Fibroblast of lung (primary cell): ENCODE measurements at regions not wholly inside any gene's neighbourhood (a gene's known extent, or its start where the extent isn't known, plus 50 kb on each side); places are given as distances from the start of the nearest gene placed in this dataset.

Experiments
- DNase-seq, 2 donors: peaks; one replicate each; pipeline versions ENCODE4 v3.0.0 to v3.0.0-alpha.2; 2010; ENCODE audit warnings: low read depth in 2 of 2
- H2AFZ ChIP-seq: 2 replicates; pipeline ENCODE4 v1.5.1; 2012; ENCODE audit warnings: low read length, control low read depth, inconsistent platforms
- H3K27ac ChIP-seq: 2 replicates; pipeline ENCODE4 v1.5.1; 2011; ENCODE audit warnings: low read length, control low read depth; ENCODE audit not compliant: insufficient read depth
- H3K27me3 ChIP-seq: 2 replicates; pipeline ENCODE4 v1.5.1; 2011; ENCODE audit warnings: mild to moderate bottlenecking, low read length; ENCODE audit not compliant: control insufficient read depth, insufficient read depth
- H3K36me3 ChIP-seq: 2 replicates; pipeline ENCODE4 v1.5.1; 2011; ENCODE audit warnings: low read length; ENCODE audit not compliant: control insufficient read depth, insufficient read depth
- H3K4me1 ChIP-seq: 2 replicates; pipeline ENCODE4 v1.5.1; 2011; ENCODE audit warnings: low read length; ENCODE audit not compliant: control insufficient read depth, insufficient read depth; ENCODE audit errors: extremely low read depth
- H3K4me2 ChIP-seq: 2 replicates; pipeline ENCODE4 v1.5.1; 2011; ENCODE audit warnings: low read length, control low read depth; ENCODE audit not compliant: insufficient read depth; ENCODE audit errors: extremely low read depth
- H3K4me3 ChIP-seq, 4 experiments: fragments of 200-600 bp in 1 of 4; sonication (generic) in 1 of 4; replicated peaks in 1 of 4; 2 replicates each; pipeline ENCODE4 v1.5.1; 2011 to 2016; ENCODE audit warnings: low read length in 4 of 4, low read depth in 3 of 4, mild to moderate bottlenecking in 3 of 4, control low read depth in 2 of 4, inconsistent platforms in 1 of 4, mixed read lengths in 1 of 4; ENCODE audit not compliant: insufficient read depth in 1 of 4; ENCODE audit errors: control extremely low read depth in 1 of 4
- H3K79me2 ChIP-seq: 2 replicates; pipeline ENCODE4 v1.5.1; 2012; ENCODE audit warnings: mild to moderate bottlenecking, low read length, inconsistent platforms; ENCODE audit not compliant: control insufficient read depth, insufficient read depth
- H3K9ac ChIP-seq: 2 replicates; pipeline ENCODE4 v1.5.1; 2011; ENCODE audit warnings: mild to moderate bottlenecking, low read length, control low read depth; ENCODE audit not compliant: insufficient read depth
- H3K9me3 ChIP-seq: 2 replicates; pipeline ENCODE4 v1.5.1; 2012; ENCODE audit warnings: low read depth, low read length; ENCODE audit not compliant: control insufficient read depth, insufficient read depth
- H4K20me1 ChIP-seq: 2 replicates; pipeline ENCODE4 v1.5.1; 2011; ENCODE audit warnings: low read length; ENCODE audit not compliant: control insufficient read depth, insufficient read depth; ENCODE audit errors: extremely low read depth
- CTCF ChIP-seq, 2 donors: IDR thresholded peaks in 1 of 2; conservative IDR thresholded peaks in 1 of 2; 1 replicate in 1 of 2; 2 replicates in 1 of 2; pipeline ENCODE4 v1.5.1; 2011 to 2012; ENCODE audit warnings: low read length in 2 of 2, control low read depth in 1 of 2, inconsistent platforms in 1 of 2, low read depth in 1 of 2, mild to moderate bottlenecking in 1 of 2
- EZH2 ChIP-seq: IDR thresholded peaks from 2 replicates; pipeline ENCODE4 v1.5.1; 2012; ENCODE audit warnings: low read length, control low read depth, mild to moderate bottlenecking; ENCODE audit errors: missing control alignments

- no peaks in the 10 kb centered on the region for H3K79me2 ChIP-seq
- H3K4me3 ChIP-seq, result no peak overlapping the region
- no peaks in the 10 kb centered on the region for H3K4me1 ChIP-seq
- no peak overlapping the region for H3K4me2 ChIP-seq
- H3K36me3 ChIP-seq, result no peaks in the 10 kb centered on the region
- no peaks in the 10 kb centered on the region for H4K20me1 ChIP-seq
- no peak overlapping the region for H3K9ac ChIP-seq
- no peaks in the 10 kb centered on the region for H3K9me3 ChIP-seq
- no peak overlapping the region for H3K27ac ChIP-seq
- TF ChIP-seq EZH2, result no peak
- no peak for TF ChIP-seq CTCF (conservative IDR thresholded peaks at IDR 0.05 in 1 of 2, IDR thresholded peaks at IDR 0.05 in 1 of 2; ENCODE audit: low read depth in 1 of 2, low read length in 2 of 2)
- DNase-seq, result no peak
- no peak overlapping the region for H2AFZ ChIP-seq
- H3K27me3 ChIP-seq, result no peaks in the 10 kb centered on the region
These were observed 1302.1 kb upstream of the CELF4 start for GRCh38 chr18:38867680-38868079.

- H3K9me3 ChIP-seq, result no peaks in the 10 kb centered on the region
These were observed 1285.9 kb upstream of the CELF4 start for GRCh38 chr18:38851526-38851925.

GRCh38 chr18:38847326-38847725, 1281.7 kb upstream of the CELF4 start:
- no peak overlapping the region for H3K4me2 ChIP-seq
- H3K4me1 ChIP-seq, result no peaks in the 10 kb centered on the region
- H3K36me3 ChIP-seq, result no peaks in the 10 kb centered on the region
- H3K9ac ChIP-seq, result no peak overlapping the region
- no peaks in the 10 kb centered on the region for H3K27me3 ChIP-seq
- H3K9me3 ChIP-seq, result no peaks in the 10 kb centered on the region
- H3K27ac ChIP-seq, result no peak overlapping the region
- no peak overlapping the region for H3K4me3 ChIP-seq
- no peaks in the 10 kb centered on the region for H3K79me2 ChIP-seq
- no peak for TF ChIP-seq CTCF (conservative IDR thresholded peaks at IDR 0.05 in 1 of 2, IDR thresholded peaks at IDR 0.05 in 1 of 2; ENCODE audit: low read depth in 1 of 2, low read length in 2 of 2)
- TF ChIP-seq EZH2, result no peak
- H2AFZ ChIP-seq, result no peak overlapping the region
- no peak for DNase-seq
- no peaks in the 10 kb centered on the region for H4K20me1 ChIP-seq

More at GRCh38 chr18:38851526-38851925, 1285.9 kb upstream of the CELF4 start:
- Histone ChIP-seq H3K36me3 (no peaks in the 10 kb centered on the region), H2AFZ (no peak overlapping the region), H3K27me3 (no peaks in the 10 kb centered on the region), H3K9ac (no peak overlapping the region), H3K4me1 (no peaks in the 10 kb centered on the region), H3K4me3 (no peak overlapping the region), H3K4me2 (no peak overlapping the region), H3K79me2 (no peaks in the 10 kb centered on the region), H3K27ac (no peak overlapping the region), H4K20me1 (no peaks in the 10 kb centered on the region)
- no peak for TF ChIP-seq CTCF (conservative IDR thresholded peaks at IDR 0.05 in 1 of 2, IDR thresholded peaks at IDR 0.05 in 1 of 2; ENCODE audit: low read depth in 1 of 2, low read length in 2 of 2)
- TF ChIP-seq EZH2, result no peak
- no peak for DNase-seq
